Astrocyte of the cerebellum (primary cell): ENCODE measurements at regions not wholly inside any gene's neighbourhood (a gene's known extent, or its start where the extent isn't known, plus 50 kb on each side); places are given as distances from the start of the nearest gene placed in this dataset.
A peak's percentile ranks its signal among the peaks of the same experiment; 100 is the strongest.

Source experiments
- DNase-seq: peaks from one replicate; pipeline ENCODE4 v3.0.0-alpha.2; 2011; ENCODE audit warnings: low read depth
- H3K4me3 ChIP-seq: 2 replicates; pipeline ENCODE4 v1.5.1; 2011; ENCODE audit warnings: mild to moderate bottlenecking, low read depth, low read length, moderate library complexity
- CTCF ChIP-seq: IDR thresholded peaks from 2 replicates; pipeline ENCODE4 v1.5.1; 2012; ENCODE audit warnings: low read length, low read depth, moderate library complexity, mild to moderate bottlenecking; ENCODE audit errors: missing control alignments
- in situ Hi-C: cut with HindIII; loops from 2 replicates; pipeline ENCODE4 v1.10.0; 2017; ENCODE audit warnings: low sequenced_read_pairs

- in situ Hi-C loops: no loop called here
- DNase-seq: no peak
- H3K4me3 ChIP-seq: no peak overlapping the region
- no peak for TF ChIP-seq CTCF
Measured at GRCh38 chr10:111801841-111802240, 381.7 kb downstream of the GPAM start.

- no peak overlapping the region for H3K4me3 ChIP-seq
- no peak for TF ChIP-seq CTCF
- DNase-seq: no peak
- in situ Hi-C loops: no loop called here
Measured at GRCh38 chr10:111804781-111805180, 378.8 kb downstream of the GPAM start.

GRCh38 chr10:111811517-111811916, 372.0 kb downstream of the GPAM start:
- no peak for DNase-seq
- H3K4me3 ChIP-seq: no peak overlapping the region
- no peak for TF ChIP-seq CTCF
- in situ Hi-C loops: no loop called here

- no peak for TF ChIP-seq CTCF
- DNase-seq: no peak
- in situ Hi-C loops: no loop called here
- H3K4me3 ChIP-seq: no peak overlapping the region
Measured at GRCh38 chr10:111820471-111820870, 363.1 kb downstream of the GPAM start.

GRCh38 chr10:111821871-111822270, 361.7 kb downstream of the GPAM start:
- TF ChIP-seq CTCF: no peak
- H3K4me3 ChIP-seq: no peak overlapping the region
- no peak for DNase-seq
- in situ Hi-C loops: no loop called here

- H3K4me3 ChIP-seq: no peak overlapping the region
- in situ Hi-C loops: no loop called here
- TF ChIP-seq CTCF: no peak
- DNase-seq: peak; percentile 33
Measured at GRCh38 chr10:111822661-111823060, 360.9 kb downstream of the GPAM start.

- H3K4me3 ChIP-seq: no peak overlapping the region
- no peak for DNase-seq
- in situ Hi-C loops: no loop called here
- no peak for TF ChIP-seq CTCF
Measured at GRCh38 chr10:111824128-111824527, 359.4 kb downstream of the GPAM start.
